HG03439 (cell line): ENCODE measurements at regions not wholly inside any gene's neighbourhood (a gene's known extent, or its start where the extent isn't known, plus 50 kb on each side); places are given as distances from the start of the nearest gene placed in this dataset.
"Not testable (repeated sequence)": the region's sequence is repeated elsewhere in the genome, so short reads cannot be mapped to it uniquely, and the experiment has no call there.

Experiments
- ATAC-seq: cut with Tn5 transposase; IDR thresholded peaks from one replicate; pipeline ENCODE4 v1.9.1; 2021; ENCODE audit warnings: mild to moderate bottlenecking, moderate library complexity; ENCODE audit not compliant: unreplicated experiment

DNA sequence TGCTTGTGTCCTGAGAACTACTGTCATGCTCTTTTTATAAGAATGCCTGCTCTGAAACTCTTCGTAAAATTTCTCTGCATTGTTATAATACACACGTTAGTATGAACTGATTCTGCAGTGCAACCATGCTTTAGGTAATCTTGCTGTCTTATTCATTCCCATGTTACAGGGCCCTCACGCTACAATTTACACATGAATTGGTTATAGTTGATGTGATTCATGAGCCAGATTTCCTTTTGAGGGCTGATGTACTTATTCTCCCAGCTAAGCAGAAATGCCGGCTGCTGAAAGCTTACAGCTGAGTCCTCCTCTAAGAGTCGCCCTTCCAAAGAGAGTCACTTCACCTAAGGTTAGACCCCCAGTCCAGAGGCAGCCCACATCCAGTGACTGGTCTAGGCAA, 233.5 kb upstream of the PCSK5 start:
- ATAC-seq = no peak

DNA sequence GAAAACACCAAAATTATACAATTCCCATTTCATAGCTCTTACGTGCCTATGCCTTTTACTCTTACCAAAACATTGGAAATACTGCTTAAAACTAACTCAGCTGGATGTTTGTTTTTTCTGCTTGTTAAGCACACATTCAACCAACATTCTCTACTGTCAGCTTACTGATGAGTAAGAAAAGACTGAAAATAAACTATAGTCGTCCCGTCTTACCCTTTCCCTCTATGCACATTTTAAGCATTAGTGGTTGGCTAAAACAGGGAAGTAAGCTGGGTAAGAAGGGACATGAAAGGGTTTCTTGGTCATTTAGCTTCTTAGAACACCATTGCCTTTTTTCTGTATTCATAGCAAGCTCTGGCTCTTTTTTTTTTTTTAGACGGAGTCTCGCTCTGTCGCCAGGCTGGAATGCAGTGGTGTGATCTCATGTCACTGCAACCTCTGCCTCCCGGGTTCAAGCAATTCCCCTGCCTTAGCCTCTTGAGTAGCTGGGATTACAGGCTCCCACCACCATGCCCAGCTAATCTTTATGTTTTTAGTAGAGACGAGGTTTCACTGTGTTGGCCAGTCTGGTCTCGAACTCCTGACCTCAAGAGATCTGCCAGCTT, 232.1 kb upstream of the PCSK5 start:
- ATAC-seq = no peak

DNA sequence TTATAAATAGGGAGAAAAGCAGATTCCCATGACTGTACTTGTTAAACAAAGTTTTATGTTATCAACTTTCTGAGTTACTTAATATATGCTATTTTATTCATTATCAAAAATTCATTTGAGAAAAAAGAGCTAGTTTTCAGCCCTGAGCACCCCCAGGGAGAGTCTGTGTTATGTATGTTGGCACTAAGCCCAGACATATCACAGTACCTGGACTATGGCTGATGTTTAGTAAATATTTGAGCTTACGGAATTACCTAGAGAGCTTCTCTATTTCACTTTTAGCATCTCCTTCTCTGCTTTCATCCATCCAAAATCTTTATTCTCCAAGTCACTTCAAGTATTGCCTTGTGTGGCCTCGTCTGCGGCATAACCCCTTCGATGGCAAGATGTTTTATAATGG, 225.9 kb upstream of the PCSK5 start:
- ATAC-seq = no peak

DNA sequence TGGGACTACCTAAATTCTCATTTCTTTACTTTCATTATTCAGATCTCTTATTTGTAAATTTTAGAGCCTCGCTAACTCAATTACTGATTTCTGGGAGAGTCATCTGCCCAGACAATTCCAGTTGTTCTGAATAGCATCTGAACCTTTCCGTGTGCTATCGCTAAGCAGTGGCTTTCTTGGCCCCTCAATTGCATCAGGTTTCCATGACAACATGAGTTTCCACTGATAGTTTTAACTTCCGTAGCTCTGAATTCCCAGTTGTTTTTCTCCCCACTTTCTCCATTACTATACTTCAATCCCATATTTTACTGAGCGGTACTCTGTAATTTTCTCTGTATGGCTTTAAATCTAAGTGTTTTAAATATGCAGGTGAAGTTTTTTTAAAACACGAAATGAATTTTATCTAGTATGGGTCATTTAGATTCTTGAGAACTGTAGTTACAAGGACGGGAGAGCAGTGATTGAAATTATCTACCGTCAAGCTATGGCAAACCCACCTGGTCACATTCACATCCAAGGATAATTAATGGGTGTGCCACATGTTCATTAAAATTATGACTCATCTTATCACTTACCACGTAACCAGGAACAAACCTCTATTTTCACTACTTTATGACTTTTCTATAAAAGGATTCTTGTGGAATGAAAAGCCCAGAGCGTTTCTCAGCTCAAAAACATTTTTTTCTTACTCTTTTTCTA, 223.5 kb upstream of the PCSK5 start:
- ATAC-seq = no peak

DNA sequence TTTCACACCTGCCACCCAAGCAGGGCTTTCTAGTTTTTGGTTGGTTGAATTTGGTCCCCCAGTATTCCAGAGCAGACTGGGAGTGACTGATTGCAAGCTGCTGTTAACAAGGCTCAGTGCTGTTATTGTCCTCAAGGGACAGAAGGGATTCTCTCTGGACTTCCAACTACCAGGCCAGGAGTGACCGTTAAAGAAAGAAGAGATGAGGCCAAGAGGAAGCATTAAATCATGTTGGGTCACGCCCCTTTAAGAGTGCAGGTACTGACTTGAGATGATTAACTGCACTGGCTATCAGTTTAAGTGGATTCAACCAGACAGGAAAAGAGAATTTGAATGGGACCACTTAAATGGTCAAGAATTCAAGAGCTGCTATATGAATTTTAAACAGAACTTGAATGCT, 220.8 kb upstream of the PCSK5 start:
- ATAC-seq = no peak

DNA sequence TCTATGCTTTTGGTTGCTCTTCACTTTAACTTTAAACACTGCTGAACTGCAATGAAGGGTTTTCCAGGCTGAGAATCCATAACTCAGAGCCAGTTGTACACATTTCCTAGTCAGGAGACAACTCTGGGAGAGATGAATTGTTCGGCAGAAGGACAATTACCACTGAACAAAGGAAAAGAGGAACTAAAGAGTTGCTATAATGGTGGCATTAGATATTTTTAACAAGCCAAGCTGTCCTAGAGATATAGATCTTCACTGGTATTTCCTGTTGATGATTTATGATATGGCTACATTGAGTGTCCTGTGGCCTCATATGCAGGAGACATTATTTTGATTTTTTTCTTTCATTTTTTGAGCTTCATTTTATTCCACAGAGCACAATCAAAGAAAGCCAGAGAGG, 219.1 kb upstream of the PCSK5 start:
- no peak for ATAC-seq

DNA sequence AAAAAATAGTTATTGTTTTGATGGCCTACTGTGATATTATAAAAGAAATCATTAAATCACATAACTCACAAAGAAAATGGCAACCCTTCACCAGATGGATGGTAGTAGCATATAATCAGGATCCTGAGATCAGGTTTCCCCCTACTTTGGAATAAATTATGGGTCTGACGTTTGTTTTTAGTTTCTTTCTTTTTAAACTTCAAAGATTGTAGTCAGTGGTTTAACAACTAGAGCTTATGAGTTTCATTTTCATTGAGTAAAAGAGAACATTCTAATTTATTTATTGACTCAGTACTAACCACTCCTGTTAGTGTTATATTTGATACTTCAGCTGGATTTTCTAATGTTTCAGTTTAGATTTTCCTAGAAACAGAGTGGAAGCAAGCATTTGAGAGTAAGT, 218.0 kb upstream of the PCSK5 start:
- no peak for ATAC-seq

DNA sequence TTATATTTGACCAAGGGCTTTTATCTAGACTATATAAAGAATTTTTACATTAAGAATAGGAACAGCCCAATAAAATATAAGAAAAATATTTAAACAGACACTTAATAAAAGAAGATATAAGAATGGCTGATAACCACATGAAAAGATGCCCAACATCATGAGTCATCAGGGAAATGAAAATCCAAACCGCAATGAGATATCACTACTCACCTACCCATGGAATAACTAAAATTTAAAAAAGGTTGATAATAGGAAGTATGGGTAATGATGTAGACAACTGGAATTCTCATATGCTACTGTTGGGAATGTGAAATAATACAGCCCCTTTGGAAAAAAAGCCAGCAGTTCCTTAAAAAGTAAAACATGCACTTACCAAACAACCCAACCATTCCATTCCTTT, 206.9 kb upstream of the PCSK5 start:
- no peak for ATAC-seq

DNA sequence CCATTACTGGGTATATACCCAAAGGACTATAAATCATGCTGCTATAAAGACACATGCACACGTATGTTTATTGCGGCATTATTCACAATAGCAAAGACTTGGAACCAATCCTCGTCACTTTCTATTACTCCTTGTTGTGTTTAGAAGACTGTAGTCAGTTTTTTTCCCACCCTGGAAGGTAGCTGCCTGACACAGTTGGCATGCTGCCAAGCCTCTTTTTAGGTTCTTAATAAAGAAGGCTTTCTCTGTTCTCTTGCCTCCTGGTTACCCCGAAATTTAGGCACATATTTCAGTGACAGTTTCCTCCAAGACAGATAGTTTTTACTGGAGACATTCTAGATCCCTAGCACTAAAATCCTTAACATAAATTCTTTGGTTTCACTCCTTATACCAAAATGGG, 205.4 kb upstream of the PCSK5 start:
- ATAC-seq = no peak

DNA sequence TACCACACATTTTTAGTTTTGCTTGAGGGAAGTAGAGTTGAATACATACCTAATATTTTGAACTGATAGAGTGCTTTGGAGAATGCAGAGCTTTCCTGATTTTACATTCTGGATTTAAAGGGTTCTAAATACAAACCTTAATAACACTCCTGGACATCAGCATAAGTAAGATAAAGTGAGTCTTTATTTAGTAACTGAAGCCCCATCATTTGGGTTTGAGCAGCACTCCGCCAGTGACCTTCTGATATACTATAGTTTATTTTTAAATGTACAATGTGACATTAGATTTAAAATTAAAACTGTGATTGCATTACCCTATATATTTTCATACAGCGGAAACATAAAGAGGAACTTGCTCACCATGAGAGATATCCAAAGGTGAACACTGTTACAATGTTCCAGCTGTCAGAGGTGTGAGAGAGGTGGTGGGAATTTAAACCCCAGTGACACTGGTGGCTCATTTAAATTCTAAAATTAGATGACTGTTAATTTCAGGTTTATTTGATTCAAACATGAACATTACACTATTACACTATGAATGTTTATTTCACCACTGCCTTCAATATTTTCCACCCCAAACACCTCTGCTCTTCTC, 203.0 kb upstream of the PCSK5 start:
- no peak for ATAC-seq

DNA sequence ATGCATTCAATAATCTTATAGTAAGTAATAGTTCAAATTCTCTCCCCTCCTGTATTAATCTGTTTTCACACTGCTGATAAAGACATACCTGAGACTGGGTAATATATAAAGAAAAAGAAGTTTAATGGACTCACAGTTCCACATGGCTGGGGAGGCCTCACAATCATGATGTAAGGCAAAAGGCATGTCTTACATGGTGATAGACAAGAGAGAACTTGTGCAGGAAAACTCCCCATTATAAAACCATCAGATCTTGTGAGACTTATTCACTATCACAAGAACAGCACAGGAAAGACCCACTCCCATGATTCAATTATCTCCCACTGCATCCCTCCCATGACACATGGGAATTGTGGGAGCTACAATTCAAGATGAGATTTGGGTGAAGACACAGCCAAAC, 199.9 kb upstream of the PCSK5 start:
- not testable (repeated sequence) for ATAC-seq

DNA sequence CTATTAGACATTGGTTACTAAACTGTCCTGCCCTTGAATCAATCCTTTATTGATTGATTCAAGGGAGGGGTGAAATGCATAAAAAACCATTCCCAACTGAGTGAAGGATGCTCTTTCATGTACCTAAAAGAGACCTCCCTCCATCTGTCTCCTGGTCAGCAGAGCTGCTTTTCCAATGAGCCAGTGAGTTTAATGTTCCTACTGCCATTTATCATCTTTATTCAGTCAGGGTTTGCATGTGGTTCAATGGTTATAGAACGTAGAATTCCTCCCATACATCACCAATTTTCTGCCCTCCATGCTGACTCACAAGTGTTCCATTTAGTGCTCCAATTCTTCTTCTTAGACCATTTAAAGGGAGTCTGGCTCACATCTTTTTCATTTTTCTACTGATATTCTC, 199.1 kb upstream of the PCSK5 start:
- no peak for ATAC-seq

DNA sequence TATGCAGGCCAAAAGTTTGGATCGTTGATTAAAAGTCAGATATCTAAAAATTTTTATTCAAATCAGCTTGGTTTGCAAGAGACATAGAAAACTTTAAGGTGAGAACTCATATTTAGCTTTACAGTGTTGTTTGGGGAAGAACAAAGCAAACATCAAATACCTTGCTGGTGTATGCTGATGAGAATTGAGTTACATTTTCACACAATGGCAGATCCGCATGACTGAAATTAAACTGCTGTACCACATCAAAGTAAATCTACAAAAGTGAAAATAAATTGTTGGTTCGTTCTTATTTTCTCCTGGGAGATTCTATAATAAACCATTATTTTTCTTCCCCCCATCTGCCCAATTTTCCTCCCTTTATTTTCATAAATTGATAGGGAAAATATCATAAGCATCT, 198.2 kb upstream of the PCSK5 start:
- no peak for ATAC-seq

DNA sequence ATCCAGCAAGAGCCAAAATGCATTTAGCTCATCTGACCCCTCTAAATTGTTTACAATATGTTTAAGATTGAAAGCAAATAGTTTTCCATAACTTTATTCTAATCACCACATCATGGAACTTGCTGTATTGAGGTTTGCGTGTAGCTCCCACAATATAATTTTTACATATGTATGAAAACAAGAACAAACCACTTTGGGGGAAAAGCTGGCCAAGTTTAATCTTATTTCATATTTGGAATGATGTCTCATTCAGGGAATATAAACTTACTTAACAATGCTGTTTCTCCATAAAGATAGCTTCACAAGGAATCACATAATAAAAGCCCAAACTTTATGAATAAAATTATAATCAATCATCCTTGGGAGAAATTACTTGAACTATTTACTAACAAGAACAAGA, 194.6 kb upstream of the PCSK5 start:
- no peak for ATAC-seq

DNA sequence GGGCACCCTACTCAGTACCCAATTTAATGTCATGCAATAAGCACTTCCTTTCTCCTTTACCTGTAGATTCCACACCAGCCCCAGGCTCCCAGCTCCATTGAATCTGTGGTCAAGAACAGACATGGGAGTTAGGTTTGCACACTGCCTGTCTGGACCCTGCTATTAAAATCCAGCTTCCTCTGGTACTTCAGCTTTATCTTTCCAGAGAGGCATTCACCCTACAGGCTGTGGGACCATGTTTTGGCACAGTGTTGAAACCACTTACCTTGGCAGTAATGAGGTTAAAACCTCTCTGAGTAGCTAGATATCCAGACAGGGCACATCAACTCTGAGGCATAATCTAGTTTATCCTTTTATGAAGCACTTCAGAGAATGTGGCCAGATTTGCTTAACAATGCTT, 191.5 kb upstream of the PCSK5 start:
- no peak for ATAC-seq

DNA sequence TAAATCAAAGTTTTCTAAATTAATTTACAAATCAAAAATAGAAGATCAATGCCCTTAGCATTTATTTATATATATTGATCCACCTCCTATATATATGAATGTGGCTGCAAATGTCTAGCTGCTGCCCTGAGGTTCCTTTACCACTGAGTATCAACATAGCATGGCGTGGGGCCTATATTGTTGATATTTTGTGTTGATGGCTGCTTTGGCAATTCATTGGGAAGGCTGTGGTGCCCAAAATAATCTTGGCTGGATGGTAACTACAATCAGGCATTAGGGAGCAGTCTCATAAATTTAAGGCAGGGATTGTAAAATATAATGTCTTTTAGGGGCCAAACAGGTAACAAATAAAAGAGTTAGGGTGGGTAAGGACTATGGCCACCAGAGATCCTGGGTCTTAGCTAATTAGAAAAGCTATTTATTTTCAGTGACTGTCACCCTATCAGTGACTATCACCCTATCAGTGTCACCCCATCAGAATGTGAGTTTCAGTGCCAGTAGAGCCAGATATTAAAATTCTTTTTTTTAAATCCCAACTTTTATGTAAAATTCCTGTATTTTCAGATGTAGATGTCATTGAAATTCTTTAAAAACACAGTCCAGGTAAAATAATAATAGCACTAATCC, 190.7 kb upstream of the PCSK5 start:
- no peak for ATAC-seq

DNA sequence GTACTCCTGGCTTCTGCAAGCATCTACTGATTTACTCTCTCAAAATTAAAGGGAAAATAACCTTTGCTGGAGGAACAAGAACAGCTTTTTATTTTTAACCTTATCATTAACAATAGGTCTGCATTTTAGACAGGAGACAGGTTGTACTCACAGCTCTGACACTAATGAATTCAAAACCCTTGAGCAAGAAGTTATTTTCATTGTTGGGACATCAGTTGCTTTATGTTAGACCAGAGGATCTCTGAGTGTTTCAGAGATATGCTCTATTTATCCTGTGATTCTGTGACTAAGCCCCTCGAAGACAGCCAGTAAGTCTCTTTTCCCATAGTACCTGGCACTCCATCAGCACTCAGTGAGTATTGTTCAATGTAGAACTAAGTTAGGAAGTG, 190.2 kb upstream of the PCSK5 start:
- ATAC-seq = no peak

DNA sequence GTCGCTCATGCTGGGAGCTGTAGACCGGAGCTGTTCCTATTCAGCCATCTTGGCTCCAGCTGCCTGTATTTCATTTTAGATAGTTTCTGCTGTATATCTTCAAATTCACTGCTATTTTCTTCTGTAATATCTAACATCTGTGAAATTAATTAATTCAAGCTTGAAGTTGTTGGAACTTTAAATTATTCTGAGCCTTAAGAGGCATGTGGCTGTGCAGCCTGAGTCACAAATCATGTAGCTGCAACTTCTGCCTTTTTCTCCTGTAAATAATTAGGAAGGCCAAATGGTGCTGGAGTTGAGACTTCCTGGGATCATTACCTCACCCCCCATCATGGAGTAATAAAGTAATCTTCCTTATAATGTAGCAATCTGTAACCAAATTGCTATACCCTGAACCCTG, 183.3 kb upstream of the PCSK5 start:
- ATAC-seq = no peak

DNA sequence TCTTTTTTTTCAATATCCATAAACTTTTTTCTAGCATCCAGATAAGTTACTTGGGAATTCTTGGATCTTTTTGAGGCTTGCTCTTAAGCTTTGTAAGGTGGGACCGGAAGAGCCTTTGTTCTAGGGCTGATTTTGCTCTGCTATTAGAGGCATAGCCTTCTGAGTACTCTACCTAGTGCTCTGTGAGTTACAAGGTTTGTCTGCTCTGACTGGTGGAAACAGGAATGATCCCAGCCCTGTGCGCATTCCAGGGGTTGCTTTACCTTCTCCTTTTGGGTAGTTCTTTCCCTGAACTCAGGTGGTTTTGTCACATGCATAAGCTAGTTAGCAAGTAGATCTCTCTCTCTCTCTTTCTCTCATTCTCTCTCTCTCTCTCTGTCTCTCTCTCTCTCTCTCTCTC, 180.8 kb upstream of the PCSK5 start:
- ATAC-seq = no peak

DNA sequence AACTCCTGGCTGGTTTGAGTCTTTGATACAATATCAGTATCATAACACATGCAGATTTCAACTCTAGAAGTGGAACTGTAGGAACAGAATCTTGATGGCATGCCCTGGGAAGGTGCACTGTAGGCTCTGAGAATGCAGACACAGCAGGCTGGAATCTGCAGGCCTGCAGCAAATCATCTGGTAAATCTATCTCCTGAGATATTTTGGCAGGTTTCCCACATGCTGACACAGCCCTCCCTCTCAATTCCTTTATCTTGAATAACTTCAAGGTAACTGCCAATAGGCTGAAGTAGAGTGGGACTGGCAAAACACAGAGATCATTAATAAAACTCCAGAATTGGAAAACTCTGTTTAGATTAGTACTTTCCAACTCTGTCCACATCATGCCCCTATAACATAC, 177.8 kb upstream of the PCSK5 start:
- ATAC-seq = no peak

DNA sequence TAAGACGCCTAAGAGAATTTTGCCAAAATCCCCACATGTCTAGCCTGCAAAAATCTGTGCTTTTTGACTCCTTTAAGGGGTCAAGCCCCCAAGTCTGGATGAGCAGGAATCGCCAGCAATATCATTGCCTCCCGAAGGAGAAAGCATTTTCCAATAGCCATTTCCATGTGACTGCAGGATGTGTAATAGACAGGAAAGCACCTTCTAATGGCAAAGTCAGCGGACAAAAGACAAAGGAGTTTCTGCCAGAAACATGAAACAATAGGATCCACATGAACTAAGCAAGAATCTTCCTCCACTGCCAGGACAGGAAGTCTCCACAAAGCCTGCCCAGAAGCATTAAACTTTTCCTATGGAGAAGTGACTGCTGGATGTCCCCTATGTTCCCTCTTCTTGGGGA, 177.1 kb upstream of the PCSK5 start:
- no peak for ATAC-seq

DNA sequence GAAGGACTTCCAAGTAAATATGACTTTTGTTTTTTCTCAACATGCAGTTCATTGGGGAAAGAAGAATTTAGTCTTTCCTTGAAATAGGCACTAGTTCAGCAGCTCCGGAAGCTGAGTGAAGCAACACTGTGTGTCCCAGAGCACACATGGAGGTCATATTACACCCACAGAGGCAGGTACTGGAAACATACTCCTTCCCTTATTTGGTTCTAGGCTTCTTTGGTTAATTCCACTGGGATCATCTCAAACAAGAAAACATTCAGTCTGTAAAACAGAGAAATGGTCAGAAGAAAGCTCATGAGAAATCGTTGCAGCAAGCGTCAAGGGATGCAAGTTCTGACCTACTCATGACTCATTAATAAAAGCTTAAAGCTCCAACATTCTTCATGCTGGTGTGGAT, 175.1 kb upstream of the PCSK5 start:
- no peak for ATAC-seq
